ENCODE measurements at regions not wholly inside any gene's neighbourhood (a gene's known extent, or its start where the extent isn't known, plus 50 kb on each side); places are given as distances from the start of the nearest gene placed in this dataset.

DNA sequence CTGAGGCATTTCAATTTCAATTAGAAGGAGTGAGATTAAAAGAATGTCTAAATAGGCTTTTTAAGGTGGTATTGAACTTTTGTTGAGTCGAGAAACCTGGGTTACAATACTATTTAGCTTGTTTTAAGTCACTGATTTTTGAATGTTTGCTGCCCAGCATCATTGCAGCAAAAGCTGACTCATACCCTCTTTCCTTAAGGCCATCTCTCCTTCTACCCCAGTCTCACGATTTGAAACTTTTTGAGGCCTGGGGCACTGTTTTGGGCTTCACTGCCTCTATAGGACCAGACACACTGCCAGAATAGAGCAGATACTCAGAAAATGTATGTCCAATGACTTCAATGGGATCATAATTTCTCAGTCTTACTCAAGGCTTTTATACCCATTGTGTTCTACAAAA is 319.6 kb upstream of the TGFBR2 start:
- ChIA-PET POLR2A (interaction anchor here (0.6 kb wide), 1 partner anchor 13 kb away, joined by 4 read pairs; no protein-coding TSS in a partner anchor), CTCF (interaction anchor here (1.1 kb wide), 1 partner anchor 406 kb away, joined by 3 read pairs; no protein-coding TSS in a partner anchor)
- Histone ChIP-seq H3K36me3 (ENCODE audit: control insufficient read depth in 4 of 4, insufficient read depth in 4 of 4, low read length in 3 of 4) (no peaks in the 10 kb centered on the region), H3K4me3 (ENCODE audit: control insufficient read depth in 1 of 7, extremely low read depth in 1 of 7, insufficient read depth in 4 of 7, low read depth in 2 of 7, low read length in 6 of 7) (no peak overlapping the region), H3K27me3 (replicated peaks in 2 of 5; ENCODE audit: control insufficient read depth in 4 of 5, insufficient read depth in 5 of 5, low read length in 4 of 5) (no peaks in the 10 kb centered on the region), H3K9me3 (ENCODE audit: control extremely low read depth in 1 of 5, control insufficient read depth in 4 of 5, insufficient read depth in 2 of 5, low read depth in 1 of 5, low read length in 4 of 5) (no peaks in the 10 kb centered on the region), H3K4me1 (ENCODE audit: control extremely low read depth in 1 of 4, control insufficient read depth in 4 of 4, insufficient read depth in 4 of 4, low read length in 3 of 4) (peaks cover 6 to 38% (median 27%) of the 10 kb centered on the region in 4 experiments), H3K27ac (ENCODE audit: insufficient read depth in 1 of 2, low read depth in 1 of 2, low read length in 2 of 2, poor library complexity in 1 of 2, severe bottlenecking in 2 of 2) (no peak overlapping the region)
- DNase-seq, result no peak
- WGBS (ENCODE audit: insufficient coverage), result 70% methylated on average over 2 of the region's 2 CpGs

DNA sequence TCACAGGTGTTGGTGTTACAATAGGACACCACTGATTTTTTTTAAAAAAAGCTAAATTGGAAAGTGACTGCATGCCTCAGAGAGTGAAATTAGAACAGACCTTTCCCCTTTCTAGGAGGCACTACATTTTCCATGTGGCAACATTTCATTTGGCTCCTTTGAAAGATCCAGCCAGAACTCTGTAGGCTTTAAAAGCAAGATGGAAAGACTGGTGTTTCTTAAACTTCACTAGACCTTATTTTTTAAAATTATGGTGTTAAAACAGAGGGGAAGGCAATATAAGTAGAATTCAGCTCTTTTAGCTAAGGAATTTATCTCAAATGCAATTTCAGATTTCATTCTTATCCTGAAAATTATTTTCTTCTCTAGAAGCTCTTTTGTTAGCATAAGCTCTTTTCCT is 317.6 kb upstream of the TGFBR2 start:
- no peaks in the 10 kb centered on the region for H3K27me3 ChIP-seq (replicated peaks in 2 of 5; ENCODE audit: control insufficient read depth in 4 of 5, insufficient read depth in 5 of 5, low read length in 4 of 5)
- no peak overlapping the region for H3K4me3 ChIP-seq (ENCODE audit: control insufficient read depth in 1 of 7, extremely low read depth in 1 of 7, insufficient read depth in 4 of 7, low read depth in 2 of 7, low read length in 6 of 7)
- POLR2A ChIA-PET, result interaction anchor here (0.8 kb wide), 1 partner anchor 56 kb away, joined by 3 read pairs; no protein-coding TSS in a partner anchor
- peaks cover 6 to 45% (median 32%) of the 10 kb centered on the region in 4 experiments for H3K4me1 ChIP-seq (ENCODE audit: control extremely low read depth in 1 of 4, control insufficient read depth in 4 of 4, insufficient read depth in 4 of 4, low read length in 3 of 4)
- DNase-seq, result no peak
- no peaks in the 10 kb centered on the region for H3K36me3 ChIP-seq (ENCODE audit: control insufficient read depth in 4 of 4, insufficient read depth in 4 of 4, low read length in 3 of 4)
- H3K27ac ChIP-seq (ENCODE audit: insufficient read depth in 1 of 2, low read depth in 1 of 2, low read length in 2 of 2, poor library complexity in 1 of 2, severe bottlenecking in 2 of 2), result no peak overlapping the region
- CTCF ChIA-PET, result interaction anchor here (1.2 kb wide), 1 partner anchor 89 kb away, joined by 3 read pairs; no protein-coding TSS in a partner anchor
- H3K9me3 ChIP-seq (ENCODE audit: control extremely low read depth in 1 of 5, control insufficient read depth in 4 of 5, insufficient read depth in 2 of 5, low read depth in 1 of 5, low read length in 4 of 5), result no peaks in the 10 kb centered on the region

DNA sequence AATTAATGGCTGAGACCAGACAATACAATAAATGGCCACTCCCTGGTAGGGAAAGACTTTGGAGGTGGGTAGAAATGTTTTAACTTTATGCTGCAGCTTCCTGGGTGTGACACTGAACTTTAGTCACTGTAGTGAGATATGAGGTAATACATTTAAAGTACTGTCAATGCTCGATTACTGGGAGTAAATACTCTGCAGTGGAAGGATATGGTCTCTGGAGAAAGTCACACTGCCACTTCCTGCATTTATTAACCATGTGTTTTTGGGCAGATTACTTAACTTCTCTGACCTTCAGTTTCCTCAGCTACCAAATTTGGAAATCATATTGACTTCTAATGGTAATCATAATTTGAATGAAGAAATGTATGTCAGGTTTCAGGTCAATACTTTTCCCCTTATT is 317.1 kb upstream of the TGFBR2 start:
- ChIA-PET CTCF (interaction anchor here (1.2 kb wide), 1 partner anchor 90 kb away, joined by 3 read pairs; no protein-coding TSS in a partner anchor), POLR2A (interaction anchor here (0.6 to 0.8 kb wide), 2 partner anchors 55 to 248 kb away, joined by 3 read pairs; no protein-coding TSS in a partner anchor)
- DNase-seq, result peak in 2 of 3 donors; percentile 57 to 77
- H3K36me3 ChIP-seq (ENCODE audit: control insufficient read depth in 4 of 4, insufficient read depth in 4 of 4, low read length in 3 of 4), result no peaks in the 10 kb centered on the region
- WGBS (ENCODE audit: insufficient coverage), result no CpG with 5 or more reads among the region's 1 CpG
- no peaks in the 10 kb centered on the region for H3K9me3 ChIP-seq (ENCODE audit: control extremely low read depth in 1 of 5, control insufficient read depth in 4 of 5, insufficient read depth in 2 of 5, low read depth in 1 of 5, low read length in 4 of 5)
- no peak overlapping the region for H3K27ac ChIP-seq (ENCODE audit: insufficient read depth in 1 of 2, low read depth in 1 of 2, low read length in 2 of 2, poor library complexity in 1 of 2, severe bottlenecking in 2 of 2)
- H3K27me3 ChIP-seq (replicated peaks in 2 of 5; ENCODE audit: control insufficient read depth in 4 of 5, insufficient read depth in 5 of 5, low read length in 4 of 5), result no peaks in the 10 kb centered on the region
- H3K4me3 ChIP-seq (ENCODE audit: control insufficient read depth in 1 of 7, extremely low read depth in 1 of 7, insufficient read depth in 4 of 7, low read depth in 2 of 7, low read length in 6 of 7), result no peak overlapping the region
- H3K4me1 ChIP-seq (ENCODE audit: control extremely low read depth in 1 of 4, control insufficient read depth in 4 of 4, insufficient read depth in 4 of 4, low read length in 3 of 4), result peaks cover 6 to 45% (median 32%) of the 10 kb centered on the region in 4 experiments

DNA sequence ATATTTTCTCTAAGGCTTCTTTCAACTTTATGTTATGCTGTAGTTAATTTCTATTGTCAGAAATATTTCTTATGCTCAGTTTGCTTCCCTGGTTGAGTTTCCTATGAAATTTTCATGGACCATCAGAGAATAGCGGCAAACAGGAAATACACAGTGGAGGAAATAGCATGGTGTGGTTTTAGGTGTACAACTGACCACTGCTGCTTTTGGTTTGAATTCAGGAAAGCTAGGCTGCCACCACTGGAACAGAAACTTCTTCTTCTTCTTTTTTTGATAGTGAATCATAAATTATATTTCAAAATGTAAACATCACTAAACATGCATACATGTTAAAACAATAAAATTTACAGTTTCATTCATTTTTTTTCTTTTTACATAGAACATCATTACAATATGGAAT is 316.6 kb upstream of the TGFBR2 start:
- H3K36me3 ChIP-seq (ENCODE audit: control insufficient read depth in 4 of 4, insufficient read depth in 4 of 4, low read length in 3 of 4), result no peaks in the 10 kb centered on the region
- no peak overlapping the region for H3K4me3 ChIP-seq (ENCODE audit: control insufficient read depth in 1 of 7, extremely low read depth in 1 of 7, insufficient read depth in 4 of 7, low read depth in 2 of 7, low read length in 6 of 7)
- peaks cover 6 to 45% (median 32%) of the 10 kb centered on the region in 4 experiments for H3K4me1 ChIP-seq (ENCODE audit: control extremely low read depth in 1 of 4, control insufficient read depth in 4 of 4, insufficient read depth in 4 of 4, low read length in 3 of 4)
- ChIA-PET CTCF (interaction anchor here (1.2 kb wide), 1 partner anchor 90 kb away, joined by 3 read pairs; no protein-coding TSS in a partner anchor), POLR2A (interaction anchor here (0.6 kb wide), 1 partner anchor 248 kb away, joined by 3 read pairs; no protein-coding TSS in a partner anchor)
- H3K27me3 ChIP-seq (replicated peaks in 2 of 5; ENCODE audit: control insufficient read depth in 4 of 5, insufficient read depth in 5 of 5, low read length in 4 of 5), result no peaks in the 10 kb centered on the region
- H3K27ac ChIP-seq (ENCODE audit: insufficient read depth in 1 of 2, low read depth in 1 of 2, low read length in 2 of 2, poor library complexity in 1 of 2, severe bottlenecking in 2 of 2), result no peak overlapping the region
- no peaks in the 10 kb centered on the region for H3K9me3 ChIP-seq (ENCODE audit: control extremely low read depth in 1 of 5, control insufficient read depth in 4 of 5, insufficient read depth in 2 of 5, low read depth in 1 of 5, low read length in 4 of 5)
- peak in 2 of 3 donors; percentile 40 to 54 for DNase-seq
- 0% methylated on average over 1 of the region's 1 CpG for WGBS (ENCODE audit: insufficient coverage)

DNA sequence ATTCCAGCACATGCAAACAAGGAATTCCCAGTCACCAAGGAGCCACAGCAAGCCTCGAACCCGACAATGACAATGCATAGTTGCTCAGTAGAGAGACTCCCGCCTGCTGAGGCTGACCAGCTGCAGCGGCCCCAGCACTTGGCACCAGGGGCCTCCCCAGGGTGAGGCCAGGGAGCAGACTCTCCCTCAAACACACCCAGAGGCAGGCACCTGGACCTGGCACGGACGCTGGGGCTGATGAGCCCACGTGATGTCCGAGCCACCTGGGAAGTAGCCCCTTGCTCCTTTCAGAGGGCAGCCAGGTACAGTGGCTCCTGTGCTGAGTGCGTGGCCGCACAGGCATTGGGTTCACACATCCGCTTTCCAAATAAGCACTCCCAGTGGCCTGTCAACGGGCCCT is 315.9 kb upstream of the TGFBR2 start:
- Histone ChIP-seq H3K9me3 (ENCODE audit: control extremely low read depth in 1 of 5, control insufficient read depth in 4 of 5, insufficient read depth in 2 of 5, low read depth in 1 of 5, low read length in 4 of 5) (no peaks in the 10 kb centered on the region), H3K27ac (ENCODE audit: insufficient read depth in 1 of 2, low read depth in 1 of 2, low read length in 2 of 2, poor library complexity in 1 of 2, severe bottlenecking in 2 of 2) (no peak overlapping the region), H3K27me3 (replicated peaks in 2 of 5; ENCODE audit: control insufficient read depth in 4 of 5, insufficient read depth in 5 of 5, low read length in 4 of 5) (no peaks in the 10 kb centered on the region), H3K36me3 (ENCODE audit: control insufficient read depth in 4 of 4, insufficient read depth in 4 of 4, low read length in 3 of 4) (no peaks in the 10 kb centered on the region), H3K4me1 (ENCODE audit: control extremely low read depth in 1 of 4, control insufficient read depth in 4 of 4, insufficient read depth in 4 of 4, low read length in 3 of 4) (peaks cover 6 to 43% (median 29%) of the 10 kb centered on the region in 4 experiments), H3K4me3 (ENCODE audit: control insufficient read depth in 1 of 7, extremely low read depth in 1 of 7, insufficient read depth in 4 of 7, low read depth in 2 of 7, low read length in 6 of 7) (no peak overlapping the region)
- WGBS (ENCODE audit: insufficient coverage), result 92% methylated on average over 8 of the region's 12 CpGs
- ChIA-PET CTCF (no interaction called here), POLR2A (no interaction called here)
- no peak for DNase-seq

DNA sequence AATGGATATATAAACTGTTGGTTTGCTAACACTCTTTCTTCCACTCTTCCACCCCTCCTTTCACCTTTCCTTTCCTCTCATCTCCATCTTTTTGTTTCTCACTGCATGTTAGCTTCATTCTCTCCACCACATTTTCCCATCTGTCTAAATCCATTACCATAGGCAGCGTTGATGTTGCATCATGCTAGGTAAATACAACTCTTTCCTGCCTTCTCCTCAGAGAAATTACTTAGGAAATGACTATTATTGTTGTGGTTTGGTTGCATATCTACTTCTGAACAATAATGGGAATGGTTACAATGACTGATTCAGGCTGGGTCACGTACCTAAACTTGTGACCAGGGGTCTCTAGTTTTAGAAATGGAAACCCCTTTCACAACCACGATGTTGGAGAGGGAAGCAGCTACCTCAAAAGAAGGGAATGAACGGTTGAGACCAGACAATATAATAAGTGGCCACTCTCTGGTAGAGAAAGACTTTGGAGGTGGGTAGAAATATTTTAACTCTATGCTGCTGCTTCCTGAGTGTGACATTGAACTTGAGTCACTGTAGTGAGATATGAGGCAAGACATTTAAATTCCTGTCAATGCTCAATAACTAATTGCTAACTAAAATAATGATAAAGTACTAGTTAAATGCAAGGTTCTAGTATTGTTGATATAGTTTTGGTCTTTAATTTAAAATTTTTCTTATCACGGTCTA is 314.1 kb upstream of the TGFBR2 start:
- no peaks in the 10 kb centered on the region for H3K9me3 ChIP-seq (ENCODE audit: control extremely low read depth in 1 of 5, control insufficient read depth in 4 of 5, insufficient read depth in 2 of 5, low read depth in 1 of 5, low read length in 4 of 5)
- ChIA-PET POLR2A (no interaction called here), CTCF (interaction anchor here (0.5 to 1.7 kb wide), 2 partner anchors 30 to 401 kb away, joined by 3 read pairs; no protein-coding TSS in a partner anchor)
- peak in 2 of 3 donors; percentile 15 to 17 for DNase-seq
- H3K4me3 ChIP-seq (ENCODE audit: control insufficient read depth in 1 of 7, extremely low read depth in 1 of 7, insufficient read depth in 4 of 7, low read depth in 2 of 7, low read length in 6 of 7), result no peak overlapping the region
- no peaks in the 10 kb centered on the region for H3K36me3 ChIP-seq (ENCODE audit: control insufficient read depth in 4 of 4, insufficient read depth in 4 of 4, low read length in 3 of 4)
- 20% methylated on average over 1 of the region's 5 CpGs for WGBS (ENCODE audit: insufficient coverage)
- no peak overlapping the region for H3K27ac ChIP-seq (ENCODE audit: insufficient read depth in 1 of 2, low read depth in 1 of 2, low read length in 2 of 2, poor library complexity in 1 of 2, severe bottlenecking in 2 of 2)
- H3K4me1 ChIP-seq (ENCODE audit: control extremely low read depth in 1 of 4, control insufficient read depth in 4 of 4, insufficient read depth in 4 of 4, low read length in 3 of 4), result peaks cover 6 to 33% (median 20%) of the 10 kb centered on the region in 4 experiments
- H3K27me3 ChIP-seq (replicated peaks in 2 of 5; ENCODE audit: control insufficient read depth in 4 of 5, insufficient read depth in 5 of 5, low read length in 4 of 5), result no peaks in the 10 kb centered on the region

DNA sequence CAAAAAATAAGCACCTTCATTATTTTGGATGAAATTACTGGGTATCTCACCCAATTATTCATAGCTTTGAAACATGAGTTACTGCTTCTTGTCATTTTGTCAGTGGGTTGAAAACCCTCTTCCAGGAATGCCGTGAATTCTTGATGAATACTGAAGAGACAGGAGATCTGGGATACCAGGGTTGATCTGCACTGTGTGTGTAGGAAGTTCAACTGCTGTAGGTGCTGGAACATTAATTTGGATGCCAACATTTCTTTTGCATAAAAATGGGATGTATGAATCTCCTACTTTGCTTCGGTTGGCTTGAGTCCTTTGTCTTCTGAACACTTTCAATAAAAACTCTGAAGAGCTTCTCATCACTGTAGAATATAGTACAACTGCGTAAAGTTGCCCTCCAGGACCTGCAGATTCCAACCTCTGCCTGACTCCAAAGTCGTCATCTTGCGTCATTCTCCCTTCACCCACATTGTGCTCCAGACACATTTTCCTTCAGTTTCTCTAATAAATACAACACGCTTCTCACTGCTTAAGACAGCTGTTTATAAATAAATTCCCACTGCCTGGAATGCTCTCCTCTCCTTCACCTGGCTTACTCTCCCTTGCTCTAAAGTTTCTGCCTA is 312.7 kb upstream of the TGFBR2 start:
- Histone ChIP-seq H3K9me3 (ENCODE audit: control extremely low read depth in 1 of 5, control insufficient read depth in 4 of 5, insufficient read depth in 2 of 5, low read depth in 1 of 5, low read length in 4 of 5) (no peaks in the 10 kb centered on the region), H3K27ac (ENCODE audit: insufficient read depth in 1 of 2, low read depth in 1 of 2, low read length in 2 of 2, poor library complexity in 1 of 2, severe bottlenecking in 2 of 2) (no peak overlapping the region), H3K4me3 (ENCODE audit: control insufficient read depth in 1 of 7, extremely low read depth in 1 of 7, insufficient read depth in 4 of 7, low read depth in 2 of 7, low read length in 6 of 7) (no peak overlapping the region), H3K4me1 (ENCODE audit: control extremely low read depth in 1 of 4, control insufficient read depth in 4 of 4, insufficient read depth in 4 of 4, low read length in 3 of 4) (peaks cover 6 to 29% (median 20%) of the 10 kb centered on the region in 4 experiments), H3K27me3 (replicated peaks in 2 of 5; ENCODE audit: control insufficient read depth in 4 of 5, insufficient read depth in 5 of 5, low read length in 4 of 5) (no peaks in the 10 kb centered on the region), H3K36me3 (ENCODE audit: control insufficient read depth in 4 of 4, insufficient read depth in 4 of 4, low read length in 3 of 4) (no peaks in the 10 kb centered on the region)
- ChIA-PET CTCF (no interaction called here), POLR2A (interaction anchor here (0.6 to 1.0 kb wide), 2 partner anchors 258 to 396 kb away, joined by 3 read pairs; no protein-coding TSS in a partner anchor)
- 94% methylated on average over 6 of the region's 6 CpGs for WGBS (ENCODE audit: insufficient coverage)
- no peak for DNase-seq

Data from common myeloid progenitor, CD34-positive (primary cell).